Neural progenitor cell (in vitro differentiated cells): ENCODE measurements at regions not wholly inside any gene's neighbourhood (a gene's known extent, or its start where the extent isn't known, plus 50 kb on each side); places are given as distances from the start of the nearest gene placed in this dataset.
"Not testable (repeated sequence)": the region's sequence is repeated elsewhere in the genome, so short reads cannot be mapped to it uniquely, and the experiment has no call there.

Source experiments
- EZH2phosphoT487 ChIP-seq: fragments of 200-600 bp; sonication (generic); IDR thresholded peaks from 2 replicates; pipeline ENCODE4 v1.6.1; 2017; ENCODE audit warnings: antibody characterized with exemption
- TF ChIP-seq, protein P1 (sequence below): fragments of 200-600 bp; sonication (generic); IDR thresholded peaks from 2 replicates; pipeline ENCODE4 v1.5.1; 2017; ENCODE audit warnings: antibody characterized with exemption, mild to moderate bottlenecking

- TF ChIP-seq, protein P1, sequence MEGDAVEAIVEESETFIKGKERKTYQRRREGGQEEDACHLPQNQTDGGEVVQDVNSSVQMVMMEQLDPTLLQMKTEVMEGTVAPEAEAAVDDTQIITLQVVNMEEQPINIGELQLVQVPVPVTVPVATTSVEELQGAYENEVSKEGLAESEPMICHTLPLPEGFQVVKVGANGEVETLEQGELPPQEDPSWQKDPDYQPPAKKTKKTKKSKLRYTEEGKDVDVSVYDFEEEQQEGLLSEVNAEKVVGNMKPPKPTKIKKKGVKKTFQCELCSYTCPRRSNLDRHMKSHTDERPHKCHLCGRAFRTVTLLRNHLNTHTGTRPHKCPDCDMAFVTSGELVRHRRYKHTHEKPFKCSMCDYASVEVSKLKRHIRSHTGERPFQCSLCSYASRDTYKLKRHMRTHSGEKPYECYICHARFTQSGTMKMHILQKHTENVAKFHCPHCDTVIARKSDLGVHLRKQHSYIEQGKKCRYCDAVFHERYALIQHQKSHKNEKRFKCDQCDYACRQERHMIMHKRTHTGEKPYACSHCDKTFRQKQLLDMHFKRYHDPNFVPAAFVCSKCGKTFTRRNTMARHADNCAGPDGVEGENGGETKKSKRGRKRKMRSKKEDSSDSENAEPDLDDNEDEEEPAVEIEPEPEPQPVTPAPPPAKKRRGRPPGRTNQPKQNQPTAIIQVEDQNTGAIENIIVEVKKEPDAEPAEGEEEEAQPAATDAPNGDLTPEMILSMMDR = not testable (repeated sequence)
- TF ChIP-seq EZH2phosphoT487 = not testable (repeated sequence)
Measured at GRCh38 chr15:20307137-20307536, 234.5 kb downstream of the GOLGA6L6 start.
